Common myeloid progenitor, CD34-positive (primary cell): ENCODE measurements at regions not wholly inside any gene's neighbourhood (a gene's known extent, or its start where the extent isn't known, plus 50 kb on each side); places are given as distances from the start of the nearest gene placed in this dataset.
"Not testable (repeated sequence)": the region's sequence is repeated elsewhere in the genome, so short reads cannot be mapped to it uniquely, and the experiment has no call there.

Source experiments
- CTCF ChIA-PET: fragments of 350-600 bp; sonication (Branson Sonifier 250); formaldehyde crosslinking; loops from one replicate; lab custom pipeline; 2021; ENCODE audit warnings: antibody characterized with exemption; lab: Charles Lee
- POLR2A ChIA-PET: fragments of 350-600 bp; sonication (Branson Sonifier 250); formaldehyde crosslinking; loops from one replicate; lab custom pipeline; 2021; ENCODE audit warnings: antibody characterized with exemption; lab: Charles Lee
- DNase-seq, 3 donors: peaks; one replicate each; pipeline versions ENCODE4 v3.0.0 to v3.0.0-alpha.2; 2013
- H3K27ac ChIP-seq, 2 experiments: 1 replicate in 1 of 2; 2 replicates in 1 of 2; pipeline ENCODE4 v1.7.0; 2013; ENCODE audit warnings: inconsistent platforms in 2 of 2, low read length in 2 of 2, mild to moderate bottlenecking in 2 of 2, low read depth in 1 of 2, moderate library complexity in 1 of 2; ENCODE audit not compliant: severe bottlenecking in 2 of 2, insufficient read depth in 1 of 2, poor library complexity in 1 of 2
- H3K27me3 ChIP-seq, 5 experiments: replicated peaks in 2 of 5; 1 replicate in 3 of 5; 2 replicates in 2 of 5; pipeline versions ENCODE4 v1.6.1 to v1.7.0; 2013; ENCODE audit warnings: low read length in 4 of 5, mild to moderate bottlenecking in 2 of 5, moderate library complexity in 2 of 5, inconsistent platforms in 1 of 5; ENCODE audit not compliant: insufficient read depth in 5 of 5, control insufficient read depth in 4 of 5
- H3K36me3 ChIP-seq, 4 experiments: 1 replicate in 2 of 4; 2 replicates in 2 of 4; pipeline versions ENCODE4 v1.6.1 to v1.7.0; 2013; ENCODE audit warnings: low read length in 3 of 4, control low read depth in 1 of 4, mild to moderate bottlenecking in 1 of 4; ENCODE audit not compliant: control insufficient read depth in 4 of 4, insufficient read depth in 4 of 4
- H3K4me1 ChIP-seq, 4 experiments: 1 replicate in 3 of 4; 2 replicates in 1 of 4; pipeline versions ENCODE4 v1.6.1 to v1.7.1; 2013; ENCODE audit warnings: low read length in 3 of 4, mild to moderate bottlenecking in 3 of 4, control low read depth in 1 of 4, inconsistent platforms in 1 of 4, moderate library complexity in 1 of 4; ENCODE audit not compliant: control insufficient read depth in 4 of 4, insufficient read depth in 4 of 4; ENCODE audit errors: control extremely low read depth in 1 of 4
- H3K4me3 ChIP-seq, 7 experiments: 1 replicate in 4 of 7; 2 replicates in 3 of 7; pipeline versions ENCODE4 v1.5.1 to v1.7.0; 2013; ENCODE audit warnings: mild to moderate bottlenecking in 7 of 7, low read length in 6 of 7, moderate library complexity in 6 of 7, inconsistent platforms in 2 of 7, low read depth in 2 of 7, control low read depth in 1 of 7; ENCODE audit not compliant: insufficient read depth in 4 of 7, control insufficient read depth in 1 of 7; ENCODE audit errors: extremely low read depth in 1 of 7
- H3K9me3 ChIP-seq, 5 experiments: 1 replicate in 4 of 5; 2 replicates in 1 of 5; pipeline versions ENCODE4 v1.6.1 to v1.7.1; 2013; ENCODE audit warnings: low read length in 4 of 5, mild to moderate bottlenecking in 2 of 5, inconsistent platforms in 1 of 5, low read depth in 1 of 5, moderate library complexity in 1 of 5; ENCODE audit not compliant: control insufficient read depth in 4 of 5, insufficient read depth in 2 of 5; ENCODE audit errors: control extremely low read depth in 1 of 5
- whole genome bisulfite sequencing: methylation state at CpG from one replicate; pipeline ENCODE4 v1.1.5; 2013; ENCODE audit not compliant: insufficient coverage; 5-methylcytosine and 5-hydroxymethylcytosine counted together

GRCh38 chr6:80407976-80408375, 301.5 kb downstream of the BCKDHB start:
- H3K4me1 ChIP-seq, POLR2A ChIA-PET, H3K27me3 ChIP-seq, CTCF ChIA-PET, DNase-seq, H3K9me3 ChIP-seq, H3K4me3 ChIP-seq, H3K27ac ChIP-seq, H3K36me3 ChIP-seq: not testable (repeated sequence)
- WGBS: no CpG with 5 or more reads among the region's 2 CpGs

- Histone ChIP-seq H3K27me3 (no peaks in the 10 kb centered on the region), H3K4me3 (no peak overlapping the region), H3K36me3 (no peaks in the 10 kb centered on the region), H3K9me3 (peaks cover 0 to 5% (median 0%) of the 10 kb centered on the region in 5 experiments), H3K27ac (no peak overlapping the region), H3K4me1 (no peaks in the 10 kb centered on the region)
- POLR2A ChIA-PET: no interaction called here
- CTCF ChIA-PET: no interaction called here
- no CpG with 5 or more reads among the region's 1 CpG for WGBS
- DNase-seq: no peak
Measured at GRCh38 chr6:80404889-80405288, 298.4 kb downstream of the BCKDHB start.

GRCh38 chr6:80403365-80403764, 296.9 kb downstream of the BCKDHB start:
- ChIA-PET POLR2A (no interaction called here), CTCF (no interaction called here)
- Histone ChIP-seq H3K9me3 (peaks cover 0 to 5% (median 0%) of the 10 kb centered on the region in 5 experiments), H3K27ac (no peak overlapping the region), H3K4me1 (no peaks in the 10 kb centered on the region), H3K27me3 (no peaks in the 10 kb centered on the region), H3K4me3 (no peak overlapping the region), H3K36me3 (no peaks in the 10 kb centered on the region)
- DNase-seq: no peak
- no CpG with 5 or more reads among the region's 1 CpG for WGBS

- CTCF ChIA-PET: no interaction called here
- Histone ChIP-seq H3K36me3 (no peaks in the 10 kb centered on the region), H3K4me1 (no peaks in the 10 kb centered on the region), H3K27me3 (no peaks in the 10 kb centered on the region), H3K27ac (no peak overlapping the region), H3K4me3 (no peak overlapping the region), H3K9me3 (peaks cover 0 to 5% (median 0%) of the 10 kb centered on the region in 5 experiments)
- DNase-seq: no peak
- no CpG with 5 or more reads among the region's 2 CpGs for WGBS
- POLR2A ChIA-PET: no interaction called here
Measured at GRCh38 chr6:80402266-80402665, 295.8 kb downstream of the BCKDHB start.
